SU-DHL-6 (cell line): ENCODE measurements at regions not wholly inside any gene's neighbourhood (a gene's known extent, or its start where the extent isn't known, plus 50 kb on each side); places are given as distances from the start of the nearest gene placed in this dataset.

Experiments used
- H2AFZ ChIP-seq: fragments of 200-600 bp; sonication (generic); 2 replicates; pipeline ENCODE4 v1.6.1; 2014; ENCODE audit warnings: low read depth, mild to moderate bottlenecking, moderate library complexity, mixed read lengths, antibody characterized with exemption, low read length; ENCODE audit not compliant: severe bottlenecking
- H3F3A ChIP-seq: fragments of 200-600 bp; shearing (Covaris generic); 2 replicates; pipeline ENCODE4 v1.6.0; 2016; ENCODE audit warnings: antibody characterized with exemption, mild to moderate bottlenecking; ENCODE audit not compliant: insufficient read depth
- H3K27ac ChIP-seq: fragments of 200-600 bp; sonication (generic); 2 replicates; pipeline ENCODE4 v1.5.1; 2016; ENCODE audit warnings: low read depth, mild to moderate bottlenecking, low read length, moderate library complexity, mixed read lengths
- H3K27me3 ChIP-seq: fragments of 200-600 bp; sonication (generic), shearing (Covaris generic); 2 replicates; pipeline ENCODE4 v1.6.0; 2014; ENCODE audit warnings: mild to moderate bottlenecking, low read length
- H3K36me3 ChIP-seq: fragments of 200-600 bp; sonication (generic); 2 replicates; pipeline ENCODE4 v1.6.1; 2014; ENCODE audit warnings: mild to moderate bottlenecking, low read length, mixed read lengths
- H3K4me2 ChIP-seq: fragments of 300-600, 200-600 bp; shearing (Covaris generic), sonication (generic); 2 replicates; pipeline ENCODE4 v1.6.0; 2014; ENCODE audit warnings: low read length, low read depth, mild to moderate bottlenecking; ENCODE audit not compliant: poor library complexity, severe bottlenecking
- H3K4me3 ChIP-seq: fragments of 200-600 bp; sonication (generic); 2 replicates; pipeline ENCODE4 v1.5.1; 2014; ENCODE audit warnings: antibody characterized with exemption, low read length, mild to moderate bottlenecking, mixed read lengths; ENCODE audit not compliant: insufficient read depth, poor library complexity, severe bottlenecking
- H3K79me2 ChIP-seq: fragments of 200-600 bp; sonication (generic); 2 replicates; pipeline ENCODE4 v1.6.1; 2014; ENCODE audit warnings: mild to moderate bottlenecking, low read length, moderate library complexity; ENCODE audit not compliant: insufficient read depth
- H3K9ac ChIP-seq: fragments of 200-600 bp; sonication (generic); 2 replicates; pipeline ENCODE4 v1.7.0; 2014; ENCODE audit warnings: mild to moderate bottlenecking, low read length
- H3K9me2 ChIP-seq: fragments of 200-600 bp; sonication (generic); replicated peaks from 2 replicates; pipeline ENCODE4 v1.6.1; 2014; ENCODE audit warnings: low read length; ENCODE audit not compliant: insufficient read depth
- H3K9me3 ChIP-seq: fragments of 200-600 bp; sonication (generic); 2 replicates; pipeline ENCODE4 v1.6.1; 2014; ENCODE audit warnings: low read length, mixed read lengths; ENCODE audit not compliant: insufficient read depth
- H4K20me1 ChIP-seq: fragments of 200-600 bp; sonication (generic); 2 replicates; pipeline ENCODE4 v1.6.1; 2014; ENCODE audit warnings: low read depth, mild to moderate bottlenecking, antibody characterized with exemption, low read length, moderate library complexity, mixed read lengths
- EZH2phosphoT487 ChIP-seq: fragments of 200-600 bp; sonication (generic), shearing (Covaris generic); conservative IDR thresholded peaks from 2 replicates; pipeline ENCODE4 v1.6.1; 2018; ENCODE audit warnings: mild to moderate bottlenecking, antibody characterized with exemption, low read length, moderate library complexity, mixed read lengths
- TF ChIP-seq, protein P1 (sequence below): fragments of 200-600 bp; sonication (generic); IDR thresholded peaks from one replicate; pipeline ENCODE4 v1.5.1; 2017; ENCODE audit warnings: antibody characterized with exemption, mild to moderate bottlenecking, low read length, moderate library complexity; ENCODE audit not compliant: insufficient read depth, poor library complexity, severe bottlenecking

DNA sequence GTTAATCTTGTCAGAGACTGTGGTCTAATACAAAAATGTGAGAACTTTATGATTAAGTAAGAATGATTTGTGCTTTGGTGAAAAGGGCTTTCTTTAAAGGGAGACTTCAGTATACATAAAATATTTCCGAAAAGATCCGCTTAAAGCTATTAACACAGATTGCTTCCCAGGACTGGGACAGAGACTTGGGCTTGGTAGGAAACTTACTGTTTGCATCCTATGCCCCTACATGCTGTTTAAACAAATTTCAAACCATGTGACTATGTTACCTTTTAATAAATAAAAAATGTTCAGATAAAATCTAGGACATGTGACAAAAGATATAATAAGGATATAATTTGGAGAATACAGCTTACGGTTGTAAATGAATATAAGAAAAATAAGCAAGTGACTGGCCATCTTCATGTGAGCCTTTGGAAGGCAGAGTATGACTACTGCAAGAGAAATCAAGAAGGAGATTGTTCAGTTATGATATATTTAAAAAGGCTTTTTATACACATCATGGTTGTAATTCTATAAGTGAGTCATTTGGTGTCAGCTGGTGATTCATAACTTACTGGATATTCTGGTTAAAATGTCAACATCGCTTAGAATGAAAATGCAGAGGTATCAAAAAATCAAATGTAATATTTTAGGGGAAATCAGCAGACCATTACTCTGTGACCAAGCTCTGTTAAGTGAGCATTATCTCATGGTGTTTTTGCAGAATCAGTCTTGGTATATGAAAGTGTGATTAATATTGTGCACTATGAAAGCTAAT is 234.7 kb upstream of the E2F7 start:
- Histone ChIP-seq H3K4me2 (no peak overlapping the region), H3F3A (no peaks in the 10 kb centered on the region), H3K27me3 (no peaks in the 10 kb centered on the region), H4K20me1 (no peaks in the 10 kb centered on the region), H3K9ac (no peak overlapping the region), H3K36me3 (no peaks in the 10 kb centered on the region), H3K4me3 (no peak overlapping the region), H3K79me2 (no peaks in the 10 kb centered on the region), H3K27ac (no peak overlapping the region), H3K9me2 (no peaks in the 10 kb centered on the region), H3K9me3 (no peaks in the 10 kb centered on the region), H2AFZ (no peak overlapping the region)
- TF ChIP-seq, protein P1, sequence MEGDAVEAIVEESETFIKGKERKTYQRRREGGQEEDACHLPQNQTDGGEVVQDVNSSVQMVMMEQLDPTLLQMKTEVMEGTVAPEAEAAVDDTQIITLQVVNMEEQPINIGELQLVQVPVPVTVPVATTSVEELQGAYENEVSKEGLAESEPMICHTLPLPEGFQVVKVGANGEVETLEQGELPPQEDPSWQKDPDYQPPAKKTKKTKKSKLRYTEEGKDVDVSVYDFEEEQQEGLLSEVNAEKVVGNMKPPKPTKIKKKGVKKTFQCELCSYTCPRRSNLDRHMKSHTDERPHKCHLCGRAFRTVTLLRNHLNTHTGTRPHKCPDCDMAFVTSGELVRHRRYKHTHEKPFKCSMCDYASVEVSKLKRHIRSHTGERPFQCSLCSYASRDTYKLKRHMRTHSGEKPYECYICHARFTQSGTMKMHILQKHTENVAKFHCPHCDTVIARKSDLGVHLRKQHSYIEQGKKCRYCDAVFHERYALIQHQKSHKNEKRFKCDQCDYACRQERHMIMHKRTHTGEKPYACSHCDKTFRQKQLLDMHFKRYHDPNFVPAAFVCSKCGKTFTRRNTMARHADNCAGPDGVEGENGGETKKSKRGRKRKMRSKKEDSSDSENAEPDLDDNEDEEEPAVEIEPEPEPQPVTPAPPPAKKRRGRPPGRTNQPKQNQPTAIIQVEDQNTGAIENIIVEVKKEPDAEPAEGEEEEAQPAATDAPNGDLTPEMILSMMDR, result no peak
- no peak for TF ChIP-seq EZH2phosphoT487

DNA sequence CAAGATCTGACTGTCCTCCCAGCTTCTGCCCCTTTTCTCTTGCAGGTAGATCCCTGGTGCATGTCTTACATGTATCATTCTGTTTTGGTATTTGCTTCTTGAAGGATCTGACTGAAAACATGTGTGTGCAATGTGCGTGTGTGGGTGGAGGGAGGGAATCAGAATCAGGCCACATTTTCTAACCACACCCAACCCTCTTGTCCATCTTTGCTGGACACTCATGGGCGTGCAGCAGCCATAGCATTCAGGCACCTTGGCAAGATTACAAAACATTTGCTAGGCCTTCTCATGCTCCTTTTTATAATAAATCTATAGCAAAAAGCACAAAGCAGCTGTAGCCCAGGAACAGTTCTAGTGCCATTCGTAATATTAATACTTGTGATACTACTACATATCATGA is 233.6 kb upstream of the E2F7 start:
- Histone ChIP-seq H3F3A (no peaks in the 10 kb centered on the region), H3K79me2 (no peaks in the 10 kb centered on the region), H3K9ac (no peak overlapping the region), H4K20me1 (no peaks in the 10 kb centered on the region), H3K4me3 (no peak overlapping the region), H3K36me3 (no peaks in the 10 kb centered on the region), H3K27ac (no peak overlapping the region), H3K4me2 (no peak overlapping the region), H3K27me3 (no peaks in the 10 kb centered on the region), H2AFZ (no peak overlapping the region), H3K9me3 (no peaks in the 10 kb centered on the region), H3K9me2 (no peaks in the 10 kb centered on the region)
- TF ChIP-seq EZH2phosphoT487, result no peak
- TF ChIP-seq, protein P1, result no peak

DNA sequence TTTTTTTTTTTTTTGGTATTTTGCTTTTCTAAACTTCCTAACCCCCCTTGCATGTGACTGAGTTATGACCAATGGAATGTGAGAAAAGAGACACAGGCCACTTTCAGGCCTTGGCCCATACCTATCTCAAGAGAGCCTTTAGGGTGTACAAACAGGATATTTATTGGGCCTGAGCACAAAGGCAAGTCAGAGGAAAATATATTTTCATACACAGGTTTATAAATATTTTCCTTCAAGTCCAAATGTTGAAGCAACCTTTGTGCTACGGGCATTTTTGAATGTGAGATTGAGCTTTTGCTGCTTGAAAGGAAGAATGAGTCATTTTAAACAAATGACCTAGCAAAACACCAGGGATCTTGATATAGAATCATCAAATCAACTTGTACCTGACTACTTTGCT is 228.6 kb upstream of the E2F7 start:
- Histone ChIP-seq H4K20me1 (no peaks in the 10 kb centered on the region), H3K9me2 (no peaks in the 10 kb centered on the region), H3K9me3 (no peaks in the 10 kb centered on the region), H3K4me3 (no peak overlapping the region), H3K36me3 (no peaks in the 10 kb centered on the region), H2AFZ (no peak overlapping the region), H3K79me2 (no peaks in the 10 kb centered on the region), H3F3A (no peaks in the 10 kb centered on the region), H3K4me2 (no peak overlapping the region), H3K9ac (no peak overlapping the region), H3K27me3 (no peaks in the 10 kb centered on the region), H3K27ac (no peak overlapping the region)
- TF ChIP-seq EZH2phosphoT487, result no peak
- TF ChIP-seq, protein P1, result no peak
